ENCODE measurements at regions not wholly inside any gene's neighbourhood (a gene's known extent, or its start where the extent isn't known, plus 50 kb on each side); places are given as distances from the start of the nearest gene placed in this dataset.

DNA sequence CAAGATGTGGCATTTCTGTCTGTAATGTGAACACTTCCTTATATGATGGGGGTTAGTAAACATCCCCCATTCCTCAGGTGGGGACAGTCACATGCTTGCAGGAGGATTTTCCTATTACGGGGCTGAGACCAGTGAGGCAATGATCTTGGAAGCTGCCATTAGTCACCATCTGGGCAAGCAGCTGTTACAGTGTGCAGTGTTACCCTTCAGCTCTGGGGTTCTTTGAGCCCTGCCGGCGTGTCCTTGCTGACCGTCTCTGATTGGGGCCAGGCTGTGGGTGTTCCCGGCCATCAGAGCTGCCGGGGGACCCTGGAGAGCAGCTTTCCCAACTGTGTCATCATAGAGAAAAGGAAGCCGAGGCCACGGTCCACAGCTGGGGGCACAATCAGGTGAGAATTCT is 126.8 kb upstream of the FAM20C start:
- no peak overlapping the region for H3K27ac ChIP-seq (ENCODE audit: low read depth, low read length)
- H4K91ac ChIP-seq (replicated peaks; ENCODE audit: insufficient read length, low read length) = no peak overlapping the region
- no peak overlapping the region for H4K5ac ChIP-seq (ENCODE audit: insufficient read length, low read depth, low read length)
- H3K4me1 ChIP-seq (replicated peaks in 1 of 4; ENCODE audit: control insufficient read depth in 3 of 4, insufficient read depth in 4 of 4, low read length in 3 of 4) = peaks cover 0 to 7% (median 0%) of the 10 kb centered on the region in 4 experiments; a peak in 1 of 7 replicates
- no peak overlapping the region for H2BK120ac ChIP-seq (replicated peaks; ENCODE audit: low read depth, low read length)
- FAIRE-seq = no peak
- no peak for DNase-seq (ENCODE audit: low read depth in 1 of 2, low spot score in 2 of 2)
- no peak overlapping the region for H2AFZ ChIP-seq (ENCODE audit: low read length)
- H3K56ac ChIP-seq (replicated peaks; ENCODE audit: insufficient read length, low read depth, low read length) = no peak overlapping the region
- no peak overlapping the region for H3K14ac ChIP-seq (ENCODE audit: insufficient read length)
- no peak overlapping the region for H3K4me2 ChIP-seq (ENCODE audit: insufficient read depth in 1 of 2, low read depth in 2 of 2, low read length in 2 of 2)
- H2BK15ac ChIP-seq (ENCODE audit: low read length) = 0 out of 2 replicates have a peak overlapping the region, but pooled peaks have one; percentile 99
- no peak overlapping the region for H3K23ac ChIP-seq (ENCODE audit: insufficient read length)
- H3K9me3 ChIP-seq (ENCODE audit: insufficient read depth in 2 of 2, low read depth in 1 of 2, low read length in 1 of 2) = no peaks in the 10 kb centered on the region; a peak in 1 of 4 replicates
- no peaks in the 10 kb centered on the region for H4K20me1 ChIP-seq (replicated peaks in 1 of 2; ENCODE audit: control insufficient read depth in 1 of 2, insufficient read depth in 2 of 2, low read length in 2 of 2)
- no peak overlapping the region for H3K4ac ChIP-seq (replicated peaks; ENCODE audit: insufficient read length, low read depth, low read length)
- no peaks in the 10 kb centered on the region for H3K27me3 ChIP-seq (replicated peaks in 1 of 4; ENCODE audit: control insufficient read depth in 3 of 4, extremely low read depth in 1 of 4, insufficient read depth in 3 of 4, low read length in 3 of 4)
- H2BK12ac ChIP-seq (ENCODE audit: low read depth, low read length) = no peak overlapping the region
- no peak overlapping the region for H3K18ac ChIP-seq (ENCODE audit: extremely low read depth, low read length)
- no peaks in the 10 kb centered on the region for H3K79me1 ChIP-seq (ENCODE audit: low read depth, low read length)
- no peaks in the 10 kb centered on the region for H3K36me3 ChIP-seq (ENCODE audit: control insufficient read depth in 2 of 4, insufficient read depth in 4 of 4, low read length in 3 of 4)
- H2BK20ac ChIP-seq (ENCODE audit: low read length) = no peak overlapping the region
- POLR2A ChIA-PET (ENCODE audit: partially characterized antibody) = interaction anchor here (0.6 to 1.0 kb wide), 2 partner anchors 23 to 123 kb away, joined by 3 read pairs; no protein-coding TSS in a partner anchor
- CTCF ChIA-PET (ENCODE audit: partially characterized antibody) = interaction anchor here (0.7 to 5.7 kb wide), 12 partner anchors 10 to 201 kb away, joined by 3 to 30 read pairs (median 4); no protein-coding TSS in a partner anchor
- H3K4me3 ChIP-seq (ENCODE audit: extremely low read depth in 1 of 4, insufficient read depth in 2 of 4, low read depth in 3 of 4, low read length in 4 of 4) = no peak overlapping the region
- no peaks in the 10 kb centered on the region for H3K23me2 ChIP-seq (ENCODE audit: low read depth, low read length)
- H2AK5ac ChIP-seq (ENCODE audit: low read depth, low read length) = no peak overlapping the region
- H4K8ac ChIP-seq (ENCODE audit: extremely low read depth, insufficient read depth, low read length) = no peak overlapping the region
- no peak overlapping the region for H2BK5ac ChIP-seq (ENCODE audit: low read depth, low read length)
- H3K79me2 ChIP-seq (ENCODE audit: control insufficient read depth in 1 of 2, insufficient read depth in 2 of 2, low read length in 2 of 2) = no peaks in the 10 kb centered on the region
- 87% methylated on average over 8 of the region's 8 CpGs; no CpG with 5 or more reads in 1 of the 2 experiments for WGBS, 2 experiments (ENCODE audit: extremely low coverage in 1 of 2, insufficient coverage in 1 of 2, insufficient read length in 1 of 2, insufficient replicate concordance in 2 of 2, low coverage in 1 of 2, low lambda C conversion rate in 2 of 2, missing lambda C conversion rate in 1 of 2)
- H3K9ac ChIP-seq (replicated peaks in 1 of 4; ENCODE audit: extremely low read depth in 1 of 4, low read depth in 3 of 4, low read length in 3 of 4) = no peak overlapping the region
- no peak for TF ChIP-seq EGR1 (IDR thresholded peaks at IDR 0.05; ENCODE audit: borderline replicate concordance, low read depth, low read length)
- no peak for TF ChIP-seq SUZ12 (IDR thresholded peaks at IDR 0.05; ENCODE audit: low read length)
- no peak for TF ChIP-seq TBP (IDR thresholded peaks at IDR 0.05; ENCODE audit: low read depth, low read length)
- no peak for TF ChIP-seq CTBP2 (IDR thresholded peaks at IDR 0.05; ENCODE audit: borderline replicate concordance, insufficient read depth, insufficient read length, low read length)
- no peak for TF ChIP-seq BRCA1 (IDR thresholded peaks at IDR 0.05; ENCODE audit: low read depth, low read length)
- TF ChIP-seq POU5F1 (IDR thresholded peaks at IDR 0.05; ENCODE audit: low read depth, low read length) = no peak
- TF ChIP-seq RBBP5 (IDR thresholded peaks at IDR 0.05; ENCODE audit: borderline replicate concordance, low read depth, low read length) = no peak
- no peak for TF ChIP-seq NRF1 (IDR thresholded peaks at IDR 0.05; ENCODE audit: low read depth, low read length)
- TF ChIP-seq ASH2L (IDR thresholded peaks at IDR 0.05; ENCODE audit: low read length) = no peak
- TF ChIP-seq FOSL1 (IDR thresholded peaks at IDR 0.05; ENCODE audit: insufficient read depth, low read depth, low read length) = no peak
- no peak for TF ChIP-seq EZH2 (IDR thresholded peaks at IDR 0.05; ENCODE audit: low read depth, low read length, severe bottlenecking)
- TF ChIP-seq SP2 (IDR thresholded peaks at IDR 0.05; ENCODE audit: low read length) = no peak

Measured in H1 (cell line).